GM21515 (cell line): ENCODE measurements at regions not wholly inside any gene's neighbourhood (a gene's known extent, or its start where the extent isn't known, plus 50 kb on each side); places are given as distances from the start of the nearest gene placed in this dataset.

Experiments
- ATAC-seq: cut with Tn5 transposase; IDR thresholded peaks from one replicate; pipeline ENCODE4 v1.9.1; 2021; ENCODE audit not compliant: unreplicated experiment

GRCh38 chr5:159385536-159385935 is 55.2 kb upstream of the IL12B start:
- no peak for ATAC-seq

GRCh38 chr5:159386028-159386711 is 55.9 kb upstream of the IL12B start:
- no peak for ATAC-seq

- ATAC-seq, result no peak
These were observed 62.6 kb upstream of the IL12B start for GRCh38 chr5:159392871-159393270.

- ATAC-seq, result no peak
These were observed 63.6 kb upstream of the IL12B start for GRCh38 chr5:159393854-159394274.

GRCh38 chr5:159395202-159395601 is 64.9 kb upstream of the IL12B start:
- ATAC-seq, result no peak

- ATAC-seq, result no peak
These were observed 68.6 kb upstream of the IL12B start for GRCh38 chr5:159398936-159399335.

- no peak for ATAC-seq
These were observed 70.2 kb upstream of the IL12B start for GRCh38 chr5:159400476-159400875.

- no peak for ATAC-seq
These were observed 72.0 kb upstream of the IL12B start for GRCh38 chr5:159402311-159402710.

- ATAC-seq, result no peak
These were observed 72.6 kb upstream of the IL12B start for GRCh38 chr5:159402856-159403255.

- ATAC-seq, result no peak
These were observed 73.8 kb upstream of the IL12B start for GRCh38 chr5:159403906-159404681.

GRCh38 chr5:159405611-159406031 is 75.3 kb upstream of the IL12B start:
- ATAC-seq, result peak; percentile 52

GRCh38 chr5:159406571-159406970 is 76.3 kb upstream of the IL12B start:
- no peak for ATAC-seq

- peak; percentile 61 for ATAC-seq
These were observed 79.5 kb upstream of the IL12B start for GRCh38 chr5:159409801-159410200.

GRCh38 chr5:159410480-159410879 is 80.2 kb upstream of the IL12B start:
- ATAC-seq, result no peak

GRCh38 chr5:159411115-159411514 is 80.8 kb upstream of the IL12B start:
- ATAC-seq, result no peak

GRCh38 chr5:159412284-159413046 is 82.2 kb upstream of the IL12B start:
- ATAC-seq, result peak; percentile 50

GRCh38 chr5:159414021-159414420 is 83.7 kb upstream of the IL12B start:
- ATAC-seq, result no peak

- no peak for ATAC-seq
These were observed 85.1 kb upstream of the IL12B start for GRCh38 chr5:159415301-159415937.

- ATAC-seq, result no peak
These were observed 86.2 kb upstream of the IL12B start for GRCh38 chr5:159416438-159416837.

- ATAC-seq, result no peak
These were observed 86.9 kb upstream of the IL12B start for GRCh38 chr5:159417170-159417569.

- ATAC-seq, result no peak
These were observed 89.3 kb upstream of the IL12B start for GRCh38 chr5:159419576-159419975.
